Kidney tubule cell (primary cell): ENCODE measurements at regions not wholly inside any gene's neighbourhood (a gene's known extent, or its start where the extent isn't known, plus 50 kb on each side); places are given as distances from the start of the nearest gene placed in this dataset.

Experiments used
- DNase-seq: peaks from one replicate; pipeline ENCODE4 v3.0.0-alpha.2; 2018; ENCODE audit warnings: low spot score

DNA sequence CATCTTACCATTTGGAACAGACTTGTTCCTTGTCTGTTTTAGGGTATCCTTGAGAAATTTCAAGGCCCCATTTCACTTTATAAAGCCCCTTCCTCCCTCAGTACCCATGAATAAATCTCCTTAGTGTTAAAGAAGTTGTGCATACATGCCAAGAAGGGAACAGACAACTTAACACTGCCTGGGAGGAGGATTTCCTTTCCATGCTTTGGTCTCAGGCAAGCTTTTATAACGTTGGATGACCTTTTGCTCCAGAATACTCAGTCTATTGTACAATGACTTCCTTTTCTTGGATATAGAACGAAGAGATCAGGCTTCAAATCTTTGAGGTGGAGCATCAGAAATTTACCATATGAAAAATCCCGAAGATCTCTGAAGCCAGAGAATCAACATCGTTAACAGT, 551.4 kb downstream of the PRKD1 start:
- no peak for DNase-seq

DNA sequence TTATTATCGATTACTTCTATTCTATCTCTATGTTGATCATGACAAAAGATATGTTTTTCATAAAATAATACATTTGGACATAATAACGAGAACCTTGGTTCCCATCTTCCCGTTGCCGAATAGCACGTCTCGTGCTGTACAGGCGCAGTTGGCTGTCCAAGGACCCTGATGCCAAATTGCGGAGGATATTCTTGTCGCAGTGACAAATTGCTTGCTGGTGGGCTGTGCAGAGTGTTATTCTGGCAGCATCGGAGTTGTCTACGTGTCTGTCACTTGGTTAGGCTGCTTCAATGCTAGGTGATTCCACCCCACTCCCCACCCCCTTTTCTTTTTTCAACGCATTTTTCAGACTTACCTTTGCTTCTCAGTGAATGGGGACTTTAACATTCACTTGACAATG, 546.8 kb downstream of the PRKD1 start:
- no peak for DNase-seq

DNA sequence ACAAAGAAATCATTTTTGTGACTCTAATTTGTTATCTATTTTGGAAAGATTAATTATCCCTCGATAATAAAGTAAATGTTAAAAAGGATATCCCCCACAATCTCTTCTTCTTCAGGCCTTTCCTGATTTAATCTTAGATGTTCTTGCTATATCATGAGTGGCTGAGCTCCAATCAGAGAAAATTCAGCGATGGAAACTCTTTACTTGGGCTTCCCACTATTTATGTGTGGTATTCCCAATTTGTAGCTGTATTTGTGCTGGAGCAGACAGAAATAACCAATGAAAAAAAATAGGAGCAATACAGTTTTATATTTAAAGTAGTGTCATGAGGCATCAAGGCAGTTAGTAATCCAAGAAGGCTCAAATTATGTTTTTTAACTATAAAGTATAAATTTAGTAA, 539.1 kb downstream of the PRKD1 start:
- no peak for DNase-seq

DNA sequence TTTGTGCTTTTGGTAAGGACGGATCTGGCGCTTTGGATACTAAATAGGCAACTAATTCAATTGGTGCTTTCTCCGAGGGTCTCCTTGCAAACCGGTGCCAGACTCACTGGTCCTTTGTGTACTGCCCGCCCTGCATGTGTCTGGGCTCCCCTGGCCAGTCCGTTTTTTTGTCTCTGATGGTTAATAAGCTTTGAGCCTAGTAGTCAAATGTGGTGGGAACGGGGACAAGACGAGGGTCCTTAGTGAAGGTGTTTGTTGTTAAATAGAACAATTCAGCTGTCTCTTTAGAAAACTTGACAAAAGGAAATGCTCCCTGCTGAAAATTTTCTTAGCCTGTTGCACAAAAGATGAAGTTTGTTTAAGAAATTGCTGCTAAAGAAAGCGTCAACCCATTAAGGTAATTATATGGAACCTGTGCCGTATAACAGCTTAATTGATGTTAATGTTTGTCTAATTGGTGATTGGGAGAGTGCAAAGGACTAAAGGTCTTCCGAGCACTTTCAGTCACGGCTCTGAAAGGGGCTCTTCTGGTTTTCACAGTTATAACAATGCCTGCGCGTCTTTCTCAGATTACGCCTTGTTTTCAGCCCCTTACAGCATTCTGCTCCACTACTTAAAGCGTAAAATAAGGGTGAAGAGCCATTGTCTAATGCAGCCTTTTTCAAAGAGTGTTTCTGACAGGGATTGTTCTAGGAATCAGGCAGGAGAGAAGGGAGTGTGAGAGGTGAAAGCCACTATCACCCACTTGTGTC, 537.4 kb downstream of the PRKD1 start:
- no peak for DNase-seq

DNA sequence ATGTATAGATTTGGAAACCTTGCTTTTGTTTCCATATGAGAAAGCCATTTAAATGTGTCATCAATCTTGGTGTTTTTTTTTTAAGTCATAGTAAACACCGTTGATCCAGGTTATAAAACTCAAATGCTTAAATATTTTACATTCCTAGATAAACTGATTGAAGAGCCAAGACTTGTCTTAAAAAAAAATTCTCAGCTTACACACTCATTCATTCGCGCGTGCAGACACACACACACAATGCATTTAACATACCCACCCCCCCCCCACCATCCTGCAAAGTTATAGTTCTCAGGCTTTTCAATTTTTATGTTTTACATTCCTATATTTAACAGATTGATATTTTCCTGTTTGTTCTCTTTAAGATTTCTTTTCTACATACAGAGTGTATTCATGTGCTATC, 536.4 kb downstream of the PRKD1 start:
- no peak for DNase-seq

DNA sequence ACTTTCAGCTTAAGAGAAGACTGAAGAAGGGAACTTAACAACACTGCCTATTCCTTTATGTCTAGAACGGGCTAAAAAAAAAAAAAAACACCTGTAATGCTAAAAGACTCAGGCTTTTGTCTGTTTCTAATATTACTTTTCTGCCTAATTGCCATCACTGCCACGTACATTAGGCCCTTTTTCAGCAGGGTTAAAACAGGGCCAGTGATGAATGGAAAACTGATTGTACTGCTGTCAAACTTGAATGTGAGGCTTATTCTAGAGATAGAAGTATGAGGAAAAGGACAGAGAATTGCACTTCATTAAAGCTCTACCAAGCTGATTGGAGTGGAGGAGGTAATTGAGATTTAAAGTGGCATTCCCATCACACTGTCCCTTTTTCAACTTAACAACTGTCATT, 535.8 kb downstream of the PRKD1 start:
- DNase-seq: no peak

DNA sequence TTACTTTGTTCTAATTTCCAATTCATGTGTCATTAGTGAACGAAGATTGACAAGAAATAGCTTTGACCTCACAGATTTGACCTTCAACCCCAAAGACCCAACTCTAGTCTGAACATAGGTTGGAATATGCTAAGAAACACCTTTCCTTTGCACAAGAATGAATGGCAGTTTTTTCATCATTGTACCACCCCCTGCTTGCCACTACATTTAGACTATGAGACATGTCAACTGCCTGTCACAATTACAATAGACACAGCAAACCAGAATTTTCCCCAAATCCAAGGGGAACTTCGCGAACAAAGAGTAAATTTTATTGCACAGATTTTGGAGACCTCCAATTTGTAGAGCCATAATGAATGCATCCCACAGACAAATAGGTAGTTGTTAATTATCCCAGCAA, 535.4 kb downstream of the PRKD1 start:
- DNase-seq: no peak

DNA sequence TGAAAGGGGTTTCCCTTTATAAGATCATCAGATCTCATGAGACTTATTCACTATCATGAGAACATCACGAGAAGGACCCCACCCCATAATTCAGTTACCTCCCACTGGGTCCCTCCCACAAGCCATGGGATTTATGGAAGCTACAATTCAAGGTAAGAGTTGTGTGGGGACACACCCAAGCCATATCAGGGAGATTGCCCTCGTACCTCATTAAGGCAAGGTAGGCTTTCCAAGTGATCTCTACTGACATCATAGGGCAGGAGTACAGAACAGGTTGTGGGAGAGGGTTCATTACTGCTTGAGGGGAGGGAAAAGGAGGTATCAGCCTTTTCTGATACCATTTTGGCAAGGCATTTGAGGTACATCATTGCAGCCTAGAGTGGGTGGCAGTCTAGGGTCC, 524.6 kb downstream of the PRKD1 start:
- DNase-seq: no peak

DNA sequence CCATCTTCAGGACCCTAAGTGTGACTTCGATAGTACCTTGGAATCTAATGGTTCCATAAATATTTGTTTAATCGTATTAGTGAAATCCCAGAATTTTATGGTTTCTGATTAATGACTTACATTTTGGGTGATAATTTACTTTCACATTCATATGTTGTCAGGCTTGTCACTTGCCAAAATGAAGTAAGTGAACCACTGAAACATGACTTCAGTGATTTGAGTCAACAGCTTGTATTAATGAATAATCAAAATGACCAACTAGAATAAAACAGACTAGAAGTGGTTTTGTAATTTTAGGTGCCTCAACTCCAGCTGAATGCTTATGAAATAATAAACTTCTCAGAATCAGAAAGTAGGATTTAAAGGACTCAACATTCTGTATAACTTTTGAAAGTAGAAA, 517.1 kb downstream of the PRKD1 start:
- peak; percentile 72 for DNase-seq

DNA sequence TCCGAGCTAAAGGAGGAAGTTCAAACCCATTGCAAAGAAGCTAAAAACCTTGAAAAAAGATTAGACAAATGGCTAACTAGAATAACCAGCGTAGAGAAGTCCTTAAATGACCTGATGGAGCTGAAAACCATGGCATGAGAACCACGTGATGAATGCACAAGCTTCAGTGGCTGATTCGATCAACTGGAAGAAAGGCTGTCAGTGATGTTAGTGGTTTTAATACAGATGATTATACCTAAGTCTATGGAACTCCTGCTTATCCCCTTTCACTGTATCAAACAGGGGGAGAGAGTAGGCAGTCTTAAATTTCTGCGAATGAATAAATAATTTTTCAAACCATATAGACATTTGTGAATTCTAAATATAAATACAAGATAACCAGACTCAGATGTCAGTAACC, 512.7 kb downstream of the PRKD1 start:
- DNase-seq: peak; percentile 43

DNA sequence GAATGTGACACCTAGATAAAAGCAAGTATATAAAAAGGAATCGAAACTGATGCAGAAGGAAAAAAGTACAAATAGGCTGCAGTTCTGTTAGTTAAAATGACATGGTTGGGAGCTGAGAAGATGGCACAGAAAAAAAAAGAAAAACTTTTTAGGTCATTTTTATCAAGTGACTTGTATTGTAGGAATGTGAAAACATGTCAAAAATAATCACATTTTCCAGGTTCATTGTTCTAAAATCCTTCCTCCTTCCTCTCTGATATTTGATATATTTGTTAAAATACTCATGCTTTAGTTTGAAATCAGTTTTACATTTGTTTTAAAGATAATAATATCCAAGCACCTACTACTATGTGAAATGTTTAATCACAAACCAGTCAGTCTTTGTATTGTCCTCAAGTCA, 507.9 kb downstream of the PRKD1 start:
- no peak for DNase-seq

DNA sequence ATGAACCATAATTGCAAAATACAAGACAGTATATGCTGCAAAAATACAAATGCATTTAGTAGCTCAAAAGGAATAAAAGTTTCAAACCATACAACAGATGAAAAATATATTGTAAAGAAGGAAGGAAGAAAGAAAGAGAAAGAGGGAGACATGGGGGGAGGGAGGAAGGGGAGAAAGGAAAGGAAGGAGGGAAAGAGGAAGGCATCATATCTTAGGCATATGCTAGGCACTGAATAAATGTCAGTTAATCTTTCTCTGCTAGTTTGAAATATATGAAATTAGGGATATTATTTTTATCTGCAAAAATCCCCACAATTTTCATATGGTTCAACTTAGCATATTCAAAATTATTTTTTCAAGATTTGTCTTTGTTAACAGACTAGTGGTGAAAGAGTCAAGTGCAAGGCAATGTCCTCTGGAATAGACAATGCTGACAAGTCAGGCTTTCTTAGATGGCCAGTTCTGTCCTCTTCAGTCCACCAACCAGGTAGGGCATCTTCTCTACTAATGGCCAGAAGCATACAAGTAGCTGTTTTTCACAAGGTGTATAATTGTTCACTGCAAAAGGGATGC, 506.4 kb downstream of the PRKD1 start:
- no peak for DNase-seq

DNA sequence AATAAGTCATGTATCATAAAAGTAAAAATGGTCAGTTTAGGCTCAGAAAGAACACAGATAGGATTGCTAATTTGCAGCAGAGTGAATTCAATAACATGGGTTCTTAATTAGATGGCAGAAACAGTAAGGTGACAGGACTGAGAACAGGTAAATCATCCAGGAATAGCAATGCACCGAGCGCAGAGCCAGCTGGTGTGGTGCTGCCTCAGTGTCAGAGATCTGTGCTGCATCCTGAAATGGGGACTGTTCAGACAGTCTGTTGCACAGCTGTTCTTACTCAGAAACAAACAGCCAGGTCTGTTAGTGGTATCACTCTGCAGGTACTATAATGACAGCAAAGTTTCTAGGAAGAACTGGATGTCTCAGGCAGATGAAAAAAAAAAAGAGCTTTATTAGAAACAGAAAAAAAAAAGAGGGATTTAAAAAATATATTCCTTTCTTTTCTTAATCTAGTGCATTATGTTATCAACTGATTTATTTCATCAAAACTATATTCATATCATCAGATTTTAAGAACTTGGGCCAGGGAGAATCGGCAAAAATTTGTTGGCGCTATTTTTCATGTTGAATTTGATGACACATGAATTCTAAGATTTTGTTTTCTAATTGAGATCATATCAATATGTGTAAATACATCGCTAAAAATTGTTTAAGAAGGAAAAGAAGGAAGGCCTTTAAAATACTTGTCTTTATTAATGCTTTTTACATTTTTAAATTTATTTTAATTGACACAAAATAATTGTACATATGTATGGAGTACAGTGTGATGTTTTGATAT, 501.8 kb downstream of the PRKD1 start:
- no peak for DNase-seq

DNA sequence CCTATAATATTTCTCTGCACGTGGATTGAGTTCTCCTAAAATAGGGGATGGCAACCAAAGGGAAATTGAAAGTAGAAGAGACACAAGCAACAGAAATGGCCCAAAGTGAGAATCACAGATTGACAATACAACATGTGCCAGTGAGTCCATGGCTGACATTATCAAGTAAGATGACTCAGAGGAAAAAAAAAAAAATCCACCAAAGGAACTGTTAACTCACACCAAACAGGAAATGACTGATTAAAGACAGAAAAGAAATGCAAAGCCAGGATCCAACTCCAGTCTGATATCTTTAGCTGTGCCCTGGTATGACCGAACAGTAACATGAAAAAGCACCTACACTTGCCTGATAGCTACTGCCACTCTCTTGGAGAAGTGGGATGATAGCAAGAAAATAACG, 485.0 kb downstream of the PRKD1 start:
- peak; percentile 76 for DNase-seq

DNA sequence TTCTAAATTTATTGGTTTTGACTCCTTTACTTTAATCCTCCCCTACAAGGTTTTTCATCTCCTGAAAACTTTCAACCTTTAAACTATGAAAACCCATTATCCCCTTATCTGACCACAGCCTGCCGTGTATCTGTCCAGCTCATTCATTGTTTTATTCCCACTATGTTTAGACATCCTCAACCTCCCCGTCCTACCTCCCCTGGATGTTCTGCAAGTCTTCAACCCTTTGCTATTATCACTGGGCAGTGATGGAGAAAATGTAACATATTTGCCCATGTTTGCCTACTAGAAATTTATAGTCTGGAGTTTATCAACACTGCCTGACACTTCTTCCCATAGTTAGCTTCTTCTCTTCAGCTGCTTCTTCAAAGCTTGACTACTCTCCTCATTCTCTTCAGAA, 483.4 kb downstream of the PRKD1 start:
- DNase-seq: no peak

DNA sequence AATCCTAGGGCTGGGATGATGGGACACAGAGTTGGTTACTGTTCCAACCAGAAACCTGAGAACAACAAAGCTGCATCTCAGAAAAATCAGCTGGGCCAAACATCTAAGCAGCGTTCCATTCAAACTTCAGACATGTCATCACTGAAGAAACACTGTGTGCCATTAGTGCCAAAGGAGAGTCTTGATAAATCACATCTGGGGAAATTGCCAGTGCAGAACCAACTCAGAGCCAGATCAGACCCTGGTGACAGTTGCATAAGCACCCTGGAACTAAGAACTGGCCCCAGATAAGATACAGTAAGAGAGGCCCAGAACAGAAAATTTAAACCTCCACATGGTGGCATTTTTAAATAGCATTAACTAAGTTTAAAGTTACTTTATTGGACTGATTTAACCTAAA, 482.8 kb downstream of the PRKD1 start:
- no peak for DNase-seq

DNA sequence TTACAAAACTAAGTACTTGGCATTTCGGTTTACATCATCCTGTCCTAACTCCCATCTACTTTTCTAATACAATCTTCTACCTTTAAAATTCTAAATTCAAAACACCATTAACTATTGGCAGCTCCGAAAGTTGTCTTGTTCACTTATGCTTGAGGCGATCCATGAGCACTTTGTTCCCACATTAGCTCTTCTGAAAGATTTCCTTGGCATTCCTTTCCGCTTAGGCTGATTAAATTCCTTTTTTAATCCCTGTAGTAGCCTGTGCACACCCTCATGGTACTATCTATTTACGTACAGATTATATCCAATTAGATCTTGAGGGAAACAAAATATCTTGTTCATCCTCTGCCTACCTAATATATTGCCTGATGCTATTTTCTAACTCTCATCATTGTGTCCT, 480.7 kb downstream of the PRKD1 start:
- DNase-seq: no peak

DNA sequence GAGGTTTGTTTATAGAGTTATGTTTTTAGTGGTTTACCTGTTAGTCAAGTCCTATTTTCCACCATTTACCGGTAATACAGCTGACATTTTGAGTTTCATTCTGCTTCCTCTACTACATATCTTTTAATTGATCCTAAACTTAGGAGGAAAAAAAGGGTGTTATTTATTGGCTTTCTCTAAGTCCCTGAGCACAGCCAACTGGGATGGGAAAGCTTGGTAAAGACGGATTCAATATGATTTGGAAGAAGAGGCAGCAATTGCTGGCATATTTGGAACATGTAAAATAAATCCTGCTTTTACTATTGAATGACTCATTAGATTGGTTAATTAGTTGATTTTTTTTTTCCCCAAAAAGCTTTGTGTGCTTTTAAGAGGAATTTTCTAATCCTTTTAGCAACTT, 475.7 kb downstream of the PRKD1 start:
- no peak for DNase-seq

DNA sequence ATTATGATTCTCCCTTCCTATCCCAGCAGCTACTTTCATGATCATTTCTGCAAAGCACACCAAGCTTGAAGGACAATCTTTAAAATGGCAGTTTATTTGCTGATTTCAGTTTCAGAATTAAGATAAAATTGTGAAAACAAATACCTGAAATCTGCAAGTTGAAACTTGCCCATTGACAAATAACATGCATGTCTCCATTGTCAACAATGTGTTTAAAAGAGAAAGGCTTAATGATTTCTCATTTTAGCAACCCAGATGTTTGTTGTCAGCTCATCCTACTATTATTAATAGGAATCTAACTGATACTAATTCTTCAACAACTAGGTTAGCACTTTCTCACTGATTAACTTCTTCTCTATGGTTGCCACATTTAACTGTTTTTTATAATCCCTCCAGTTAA, 474.6 kb downstream of the PRKD1 start:
- no peak for DNase-seq

DNA sequence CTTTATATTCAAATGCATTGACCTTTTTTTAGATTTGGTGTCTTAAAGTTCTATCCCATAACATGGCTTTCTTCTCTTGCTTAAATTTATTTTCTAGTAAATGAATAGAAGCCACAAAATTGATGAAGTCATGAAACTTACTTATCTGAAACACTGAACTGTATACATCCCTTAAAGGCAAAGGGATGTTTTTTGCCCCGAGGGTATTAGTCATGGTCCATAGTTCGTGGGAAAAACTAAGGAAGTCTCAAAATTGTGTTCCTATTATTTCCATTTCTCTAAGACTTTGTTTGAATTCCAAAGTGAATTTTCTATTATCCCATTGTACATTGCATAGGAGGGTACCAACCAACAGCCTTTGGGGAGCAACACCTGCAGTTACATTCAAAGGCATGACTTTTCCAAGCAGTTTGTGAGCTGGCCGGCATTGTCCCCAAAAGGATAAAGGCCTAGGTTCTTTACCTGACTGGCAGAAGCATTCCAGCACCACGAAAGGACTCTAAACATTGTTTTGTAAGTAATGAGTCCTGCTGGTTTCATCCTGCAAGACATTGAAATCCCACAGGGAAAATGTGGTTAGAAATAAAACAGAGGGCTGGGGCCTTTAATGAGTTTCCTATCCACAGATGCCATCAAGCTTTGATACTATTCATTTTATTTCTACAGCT, 473.5 kb downstream of the PRKD1 start:
- DNase-seq: no peak

DNA sequence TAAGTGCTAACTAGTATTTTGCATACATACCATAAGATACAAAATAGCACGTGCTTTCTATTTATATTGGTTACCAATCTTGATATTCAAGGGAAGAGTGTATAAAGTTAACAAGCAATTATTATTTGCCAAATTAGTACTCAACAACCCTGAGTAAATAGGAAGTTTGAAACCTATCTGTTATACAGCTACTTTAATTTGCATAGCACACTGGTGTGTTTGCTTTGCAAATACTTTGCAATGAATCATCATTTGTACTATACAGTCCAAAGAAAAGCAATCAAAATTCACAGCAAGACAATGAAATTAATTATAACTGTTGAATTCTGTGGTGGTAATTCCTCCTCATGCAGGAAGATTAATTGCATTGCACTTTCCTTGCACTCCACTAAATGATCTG, 469.1 kb downstream of the PRKD1 start:
- no peak for DNase-seq

DNA sequence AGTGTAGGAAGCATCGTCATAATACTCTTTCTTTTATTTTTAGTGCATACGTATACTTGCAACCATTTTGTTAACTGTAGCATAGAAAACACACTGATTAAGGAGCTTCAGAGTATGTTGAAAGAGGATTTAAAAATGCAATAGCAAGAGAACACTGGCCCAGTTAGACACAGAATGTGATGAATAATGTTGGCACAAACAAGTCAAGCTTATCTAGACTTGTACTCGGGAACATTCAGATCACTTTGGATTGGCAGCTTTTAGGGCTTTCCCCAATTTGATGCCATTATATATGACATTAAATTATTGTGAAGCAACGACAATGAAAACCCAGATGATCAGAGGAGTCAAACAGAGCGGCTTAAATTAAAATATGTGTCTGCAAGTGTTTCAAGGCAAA, 468.1 kb downstream of the PRKD1 start:
- no peak for DNase-seq

DNA sequence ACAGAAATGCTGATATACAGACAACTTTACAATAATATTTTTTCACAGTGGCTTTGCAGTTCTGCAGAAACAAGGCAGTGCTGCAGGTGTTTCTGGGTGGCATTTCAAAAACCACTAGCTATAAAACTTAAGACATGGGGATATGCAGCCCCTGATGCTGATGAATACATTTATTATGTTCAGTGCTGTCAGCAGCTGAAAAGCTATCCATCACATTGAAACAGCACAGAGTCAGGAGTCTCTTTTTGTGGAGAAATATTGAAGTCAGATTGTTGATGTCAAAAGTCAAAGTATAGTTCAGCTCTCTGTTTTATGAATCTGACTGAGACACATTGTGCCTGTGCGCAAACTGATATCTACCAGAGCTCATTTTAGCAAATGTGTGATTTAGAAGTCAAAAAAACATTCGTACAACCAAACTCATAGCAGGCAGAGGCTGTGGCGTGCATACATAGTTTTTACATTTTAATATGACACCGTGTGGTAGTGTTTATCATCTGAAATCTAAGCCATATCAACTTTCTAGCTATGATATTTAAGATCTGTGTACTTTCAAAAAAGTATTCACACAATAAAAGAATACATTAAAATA, 467.6 kb downstream of the PRKD1 start:
- DNase-seq: no peak
